Naive thymus-derived CD4-positive, alpha-beta T cell (primary cell): ENCODE measurements at regions not wholly inside any gene's neighbourhood (a gene's known extent, or its start where the extent isn't known, plus 50 kb on each side); places are given as distances from the start of the nearest gene placed in this dataset.

Experiments used
- ATAC-seq: fragments of 150-1000 bp; cut with Tn5 transposase; 2 replicates; pipeline ENCODE4 v1.10.0; 2021; ENCODE audit warnings: mild to moderate bottlenecking, moderate library complexity
- CTCF ChIA-PET: fragments of 350-600 bp; sonication (Branson Sonifier 250); formaldehyde crosslinking; loops from one replicate; lab custom pipeline; 2021; ENCODE audit warnings: antibody characterized with exemption; lab: Charles Lee
- POLR2A ChIA-PET: fragments of 350-600 bp; sonication (Branson Sonifier 250); formaldehyde crosslinking; loops from one replicate; lab custom pipeline; 2021; ENCODE audit warnings: antibody characterized with exemption, inconsistent platforms; lab: Charles Lee
- DNase-seq, 9 donors: peaks; one replicate each; pipeline versions ENCODE4 v3.0.0 to v3.0.0-alpha.2; 2020 to 2022; ENCODE audit warnings: mixed read lengths in 1 of 9
- H3K27ac ChIP-seq: one replicate; pipeline ENCODE4 v1.7.0; 2013; ENCODE audit warnings: mild to moderate bottlenecking, low read depth, low read length, moderate library complexity
- H3K27me3 ChIP-seq, 2 donors: one replicate each; pipeline ENCODE4 v1.7.0; 2013; ENCODE audit warnings: low read length in 2 of 2, mild to moderate bottlenecking in 2 of 2, moderate library complexity in 2 of 2; ENCODE audit not compliant: control insufficient read depth in 2 of 2, insufficient read depth in 2 of 2
- H3K36me3 ChIP-seq, 3 experiments: 1 replicate in 2 of 3; 2 replicates in 1 of 3; pipeline ENCODE4 v1.7.0; 2013; ENCODE audit warnings: low read length in 3 of 3, mild to moderate bottlenecking in 3 of 3, moderate library complexity in 1 of 3; ENCODE audit not compliant: insufficient read depth in 3 of 3, control insufficient read depth in 2 of 3
- H3K4me1 ChIP-seq, 2 donors: one replicate each; pipeline ENCODE4 v1.7.0; 2013; ENCODE audit warnings: low read length in 2 of 2, mild to moderate bottlenecking in 2 of 2, moderate library complexity in 1 of 2; ENCODE audit not compliant: control insufficient read depth in 2 of 2, insufficient read depth in 2 of 2
- H3K4me3 ChIP-seq: 2 replicates; pipeline ENCODE4 v1.7.0; 2013; ENCODE audit warnings: mild to moderate bottlenecking, low read length
- H3K9me3 ChIP-seq, 3 experiments: 1 replicate in 2 of 3; 2 replicates in 1 of 3; pipeline ENCODE4 v1.7.0; 2013; ENCODE audit warnings: low read length in 3 of 3; ENCODE audit not compliant: control insufficient read depth in 2 of 3
- H3K27ac Mint-ChIP-seq, 9 donors: one replicate each; pipeline ENCODE4 v1.8.0; 2020 to 2022; ENCODE audit warnings: mixed read lengths in 9 of 9, mild to moderate bottlenecking in 8 of 9, moderate library complexity in 5 of 9, inconsistent platforms in 2 of 9
- H3K27me3 Mint-ChIP-seq, 5 donors: one replicate each; pipeline ENCODE4 v1.8.0; 2021 to 2022; ENCODE audit warnings: mixed read lengths in 5 of 5, mild to moderate bottlenecking in 1 of 5
- H3K36me3 Mint-ChIP-seq, 5 donors: one replicate each; pipeline ENCODE4 v1.8.0; 2020 to 2022; ENCODE audit warnings: mixed read lengths in 5 of 5, mild to moderate bottlenecking in 3 of 5, inconsistent platforms in 1 of 5
- H3K4me1 Mint-ChIP-seq, 7 donors: one replicate each; pipeline ENCODE4 v1.8.0; 2020 to 2022; ENCODE audit warnings: mixed read lengths in 7 of 7, mild to moderate bottlenecking in 3 of 7, inconsistent platforms in 1 of 7
- H3K4me3 Mint-ChIP-seq, 10 donors: one replicate each; pipeline ENCODE4 v1.8.0; 2020 to 2022; ENCODE audit warnings: mild to moderate bottlenecking in 10 of 10, mixed read lengths in 10 of 10, moderate library complexity in 6 of 10, inconsistent platforms in 2 of 10
- H3K9me3 Mint-ChIP-seq, 11 donors: one replicate each; pipeline ENCODE4 v1.8.0; 2020 to 2022; ENCODE audit warnings: mixed read lengths in 11 of 11, mild to moderate bottlenecking in 4 of 11, inconsistent platforms in 1 of 11, moderate library complexity in 1 of 11
- intact Hi-C, 2 donors: fragments of 100-400 bp; cut with micrococcal nuclease; formaldehyde crosslinking; loops; one replicate each; pipeline ENCODE4 v1.15.1; 2023

- Histone ChIP-seq H3K4me1 (no peaks in the 10 kb centered on the region), H3K27me3 (no peaks in the 10 kb centered on the region), H3K9me3 (no peaks in the 10 kb centered on the region), H3K4me3 (no peak overlapping the region), H3K27ac (no peak overlapping the region), H3K36me3 (no peaks in the 10 kb centered on the region)
- Mint-ChIP-seq H3K27ac (no peak overlapping the region), H3K4me1 (no peaks in the 10 kb centered on the region), H3K9me3 (peaks cover 0 to 10% (median 2%) of the 10 kb centered on the region in 11 donors), H3K27me3 (peaks cover 0 to 26% (median 8%) of the 10 kb centered on the region in 5 donors), H3K4me3 (no peak overlapping the region), H3K36me3 (peaks cover 0 to 5% (median 0%) of the 10 kb centered on the region in 5 donors)
- ATAC-seq (no peak), DNase-seq (no peak)
- intact Hi-C loops = no loop called here
- ChIA-PET POLR2A (no interaction called here), CTCF (no interaction called here)
Observed at GRCh38 chr12:115771601-115772000, 505.9 kb downstream of the MED13L start.

- Mint-ChIP-seq H3K36me3 (peaks cover 0 to 5% (median 0%) of the 10 kb centered on the region in 5 donors), H3K9me3 (peaks cover 0 to 13% (median 4%) of the 10 kb centered on the region in 11 donors), H3K27ac (no peak overlapping the region), H3K4me3 (no peak overlapping the region), H3K4me1 (no peaks in the 10 kb centered on the region), H3K27me3 (peaks cover 0 to 31% (median 13%) of the 10 kb centered on the region in 5 donors)
- DNase-seq = no peak
- POLR2A ChIA-PET = no interaction called here
- Histone ChIP-seq H3K36me3 (no peaks in the 10 kb centered on the region), H3K27ac (no peak overlapping the region), H3K27me3 (no peaks in the 10 kb centered on the region), H3K9me3 (no peaks in the 10 kb centered on the region), H3K4me1 (no peaks in the 10 kb centered on the region), H3K4me3 (no peak overlapping the region)
- intact Hi-C loops = no loop called here
- ATAC-seq = no peak
- CTCF ChIA-PET = no interaction called here
Observed at GRCh38 chr12:115771065-115771464, 506.4 kb downstream of the MED13L start.

- no peak overlapping the region for H3K27ac ChIP-seq
- peaks cover 0 to 31% (median 13%) of the 10 kb centered on the region in 5 donors for H3K27me3 Mint-ChIP-seq
- no peak overlapping the region for H3K4me3 Mint-ChIP-seq
- ATAC-seq (no peak), DNase-seq (no peak)
- H3K4me1 ChIP-seq = no peaks in the 10 kb centered on the region
- no peak overlapping the region for H3K4me3 ChIP-seq
- H3K9me3 Mint-ChIP-seq = peaks cover 0 to 14% (median 4%) of the 10 kb centered on the region in 11 donors
- H3K4me1 Mint-ChIP-seq = no peaks in the 10 kb centered on the region
- ChIA-PET CTCF (no interaction called here), POLR2A (no interaction called here)
- H3K27ac Mint-ChIP-seq = no peak overlapping the region
- H3K36me3 ChIP-seq = no peaks in the 10 kb centered on the region
- peaks cover 0 to 5% (median 0%) of the 10 kb centered on the region in 5 donors for H3K36me3 Mint-ChIP-seq
- no peaks in the 10 kb centered on the region for H3K9me3 ChIP-seq
- H3K27me3 ChIP-seq = no peaks in the 10 kb centered on the region
- intact Hi-C loops = no loop called here
Observed at GRCh38 chr12:115770643-115771042, 506.9 kb downstream of the MED13L start.

GRCh38 chr12:115767916-115768315, 509.6 kb downstream of the MED13L start:
- Histone ChIP-seq H3K36me3 (no peaks in the 10 kb centered on the region), H3K9me3 (no peaks in the 10 kb centered on the region), H3K4me1 (no peaks in the 10 kb centered on the region), H3K27ac (no peak overlapping the region), H3K4me3 (no peak overlapping the region), H3K27me3 (no peaks in the 10 kb centered on the region)
- peaks cover 0 to 20% (median 12%) of the 10 kb centered on the region in 5 donors for H3K27me3 Mint-ChIP-seq
- no peak overlapping the region for H3K27ac Mint-ChIP-seq
- peaks cover 0 to 2% (median 0%) of the 10 kb centered on the region in 5 donors for H3K36me3 Mint-ChIP-seq
- intact Hi-C loops = no loop called here
- ChIA-PET POLR2A (no interaction called here), CTCF (no interaction called here)
- no peak overlapping the region for H3K4me3 Mint-ChIP-seq
- DNase-seq = no peak
- no peaks in the 10 kb centered on the region for H3K4me1 Mint-ChIP-seq
- ATAC-seq = no peak
- H3K9me3 Mint-ChIP-seq = peaks cover 2 to 17% (median 4%) of the 10 kb centered on the region in 11 donors

GRCh38 chr12:115763982-115764621, 513.4 kb downstream of the MED13L start:
- no peak for ATAC-seq
- Mint-ChIP-seq H3K4me3 (no peak overlapping the region), H3K27ac (no peak overlapping the region), H3K36me3 (no peaks in the 10 kb centered on the region), H3K27me3 (peaks cover 0 to 24% (median 12%) of the 10 kb centered on the region in 5 donors), H3K4me1 (no peaks in the 10 kb centered on the region), H3K9me3 (peaks cover 2 to 17% (median 4%) of the 10 kb centered on the region in 11 donors)
- POLR2A ChIA-PET = no interaction called here
- no peaks in the 10 kb centered on the region for H3K36me3 ChIP-seq
- no peak overlapping the region for H3K4me3 ChIP-seq
- no peak overlapping the region for H3K27ac ChIP-seq
- H3K4me1 ChIP-seq = no peaks in the 10 kb centered on the region
- no peaks in the 10 kb centered on the region for H3K9me3 ChIP-seq
- DNase-seq = no peak
- intact Hi-C loops = no loop called here
- no peaks in the 10 kb centered on the region for H3K27me3 ChIP-seq
- CTCF ChIA-PET = no interaction called here

DNA sequence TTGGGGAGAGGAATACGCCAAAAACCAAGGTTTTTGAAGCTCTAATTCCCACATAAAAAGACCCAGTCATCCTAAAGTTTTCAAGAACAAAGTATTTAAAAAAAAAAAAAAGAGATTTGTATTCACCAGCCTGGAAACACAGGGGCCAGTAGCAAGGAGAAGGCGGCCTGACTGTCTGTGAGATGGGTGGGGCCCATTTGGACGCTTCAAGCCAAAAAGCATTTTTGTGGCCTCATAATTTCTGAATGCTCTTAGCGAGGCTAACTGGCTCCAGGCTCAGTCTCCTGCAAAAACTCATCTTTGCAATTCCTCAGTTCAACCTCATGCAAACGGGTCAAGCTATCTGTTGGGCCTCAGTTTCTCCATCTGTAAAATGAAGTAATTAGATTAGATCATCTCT, 514.1 kb downstream of the MED13L start:
- H3K36me3 Mint-ChIP-seq = no peaks in the 10 kb centered on the region
- CTCF ChIA-PET = no interaction called here

DNA sequence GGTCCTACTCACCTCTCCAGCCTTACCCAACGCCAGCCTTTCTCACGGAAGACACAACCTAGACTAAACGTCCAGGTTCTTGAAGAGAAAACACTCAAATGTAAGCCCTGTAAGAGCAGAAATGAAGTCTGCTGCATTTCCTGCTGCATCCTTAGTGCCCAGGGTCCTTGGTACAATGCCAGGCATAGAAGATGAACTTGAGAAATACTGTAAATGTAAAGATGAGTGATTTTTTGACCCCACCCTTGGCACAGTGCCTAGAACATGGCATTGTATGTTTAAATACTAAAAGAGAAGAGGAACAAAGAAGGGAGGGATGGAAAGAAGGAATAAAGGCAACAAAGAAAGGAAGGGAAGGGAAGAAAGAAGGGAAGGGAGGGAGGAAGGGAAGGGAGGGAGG, 514.6 kb downstream of the MED13L start:
- H3K4me1 ChIP-seq = no peaks in the 10 kb centered on the region
- H3K4me3 Mint-ChIP-seq = no peak overlapping the region
- H3K9me3 Mint-ChIP-seq = peaks cover 2 to 17% (median 4%) of the 10 kb centered on the region in 11 donors
- ChIA-PET POLR2A (no interaction called here), CTCF (no interaction called here)
- H3K36me3 Mint-ChIP-seq = no peaks in the 10 kb centered on the region
- no peaks in the 10 kb centered on the region for H3K36me3 ChIP-seq
- H3K27ac Mint-ChIP-seq = no peak overlapping the region
- ATAC-seq (no peak), DNase-seq (no peak)
- no peak overlapping the region for H3K27ac ChIP-seq
- peaks cover 0 to 28% (median 12%) of the 10 kb centered on the region in 5 donors for H3K27me3 Mint-ChIP-seq
- no peak overlapping the region for H3K4me3 ChIP-seq
- intact Hi-C loops = no loop called here
- H3K9me3 ChIP-seq = no peaks in the 10 kb centered on the region
- no peaks in the 10 kb centered on the region for H3K4me1 Mint-ChIP-seq
- no peaks in the 10 kb centered on the region for H3K27me3 ChIP-seq

More for the DNA sequence above, 514.1 kb downstream of the MED13L start:
- POLR2A ChIA-PET = no interaction called here
- H3K27ac ChIP-seq = no peak overlapping the region
- no peak overlapping the region for H3K4me3 ChIP-seq
- no peak overlapping the region for H3K4me3 Mint-ChIP-seq
- peaks cover 2 to 17% (median 4%) of the 10 kb centered on the region in 11 donors for H3K9me3 Mint-ChIP-seq
- no peaks in the 10 kb centered on the region for H3K27me3 ChIP-seq
- intact Hi-C loops = no loop called here
- H3K27me3 Mint-ChIP-seq = peaks cover 0 to 24% (median 12%) of the 10 kb centered on the region in 5 donors
- no peaks in the 10 kb centered on the region for H3K36me3 ChIP-seq
- no peak for ATAC-seq
- no peaks in the 10 kb centered on the region for H3K9me3 ChIP-seq
- H3K27ac Mint-ChIP-seq = no peak overlapping the region
- no peaks in the 10 kb centered on the region for H3K4me1 ChIP-seq
- no peak for DNase-seq
- H3K4me1 Mint-ChIP-seq = no peaks in the 10 kb centered on the region
